Hematopoietic multipotent progenitor cell treated with erythropoietin and hydrocortisone succinate and interleukin-3 and kit ligand, for 8 days (in vitro differentiated cells): ENCODE measurements at regions not wholly inside any gene's neighbourhood (a gene's known extent, or its start where the extent isn't known, plus 50 kb on each side); places are given as distances from the start of the nearest gene placed in this dataset.

Source experiments
- DNase-seq: peaks from one replicate; pipeline ENCODE4 v3.0.0-alpha.2; 2015

DNA sequence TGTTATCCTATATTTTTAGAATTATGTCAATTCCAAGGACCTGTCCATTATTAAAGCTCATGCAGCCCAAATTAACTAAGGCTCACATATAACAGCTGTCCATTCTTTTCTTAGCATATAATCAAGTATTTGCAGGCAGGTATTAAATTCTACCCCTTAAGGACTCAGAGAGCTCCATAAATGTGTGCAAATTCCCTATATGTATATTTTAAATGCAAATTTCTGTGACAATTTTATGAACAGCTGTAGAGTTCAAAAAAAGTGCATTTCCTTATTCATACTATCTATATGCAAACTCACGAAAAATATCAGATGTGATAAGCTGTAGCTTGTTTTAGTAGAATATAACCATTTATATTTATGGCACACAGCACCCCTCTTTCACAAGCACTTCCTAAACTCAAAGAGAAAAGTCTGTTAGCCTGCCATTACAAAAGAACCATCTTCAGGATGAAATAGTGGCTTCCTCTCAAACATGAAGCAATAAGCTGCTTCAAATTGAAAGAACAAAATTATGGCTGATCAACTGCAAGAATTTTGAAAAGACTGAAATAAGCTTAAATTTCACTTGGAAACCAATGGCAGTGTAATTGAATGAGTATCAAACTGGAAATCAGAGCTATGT is 155.0 kb upstream of the REG3G start:
- no peak for DNase-seq

- DNase-seq: no peak
These were observed 152.0 kb upstream of the REG3G start for GRCh38 chr2:78873526-78873925.

DNA sequence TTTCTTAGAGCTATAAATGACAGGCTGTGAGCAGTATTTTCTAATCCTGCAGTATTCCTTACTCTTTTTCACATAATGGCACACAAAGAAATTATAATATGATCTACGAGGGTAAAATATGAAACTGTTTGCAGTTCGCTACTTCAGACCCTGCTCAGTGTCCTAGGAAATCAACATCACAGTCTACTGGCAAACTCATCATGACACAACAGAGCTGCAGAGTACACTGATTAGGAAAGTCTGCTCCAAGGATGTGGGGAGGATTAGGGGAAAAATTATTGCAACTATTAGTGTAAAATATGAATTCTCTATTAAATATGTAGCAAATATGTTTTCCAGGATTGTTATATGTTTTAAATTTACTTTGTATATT is 149.2 kb upstream of the REG3G start:
- DNase-seq: no peak

GRCh38 chr2:78887446-78887845 is 138.1 kb upstream of the REG3G start:
- DNase-seq: no peak

DNA sequence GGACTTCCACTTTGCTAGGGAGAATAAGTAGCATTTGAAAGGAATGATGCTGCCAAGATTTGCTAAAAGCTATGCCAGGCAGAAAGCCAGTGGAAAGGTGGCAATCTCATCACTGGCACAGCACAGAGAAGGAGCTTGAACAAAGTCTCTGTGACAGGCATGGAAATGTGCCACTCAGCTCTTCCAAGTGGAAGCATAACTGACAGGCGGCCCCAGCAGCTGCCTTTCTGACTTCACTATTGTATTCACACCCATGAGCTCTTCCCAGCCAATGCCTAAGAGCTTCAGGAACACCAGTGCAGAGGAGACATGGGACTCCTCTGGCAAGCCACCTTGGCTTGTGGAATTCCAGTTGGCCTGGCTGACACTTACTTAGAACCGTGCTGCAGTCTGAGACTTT is 134.6 kb upstream of the REG3G start:
- DNase-seq: no peak

DNA sequence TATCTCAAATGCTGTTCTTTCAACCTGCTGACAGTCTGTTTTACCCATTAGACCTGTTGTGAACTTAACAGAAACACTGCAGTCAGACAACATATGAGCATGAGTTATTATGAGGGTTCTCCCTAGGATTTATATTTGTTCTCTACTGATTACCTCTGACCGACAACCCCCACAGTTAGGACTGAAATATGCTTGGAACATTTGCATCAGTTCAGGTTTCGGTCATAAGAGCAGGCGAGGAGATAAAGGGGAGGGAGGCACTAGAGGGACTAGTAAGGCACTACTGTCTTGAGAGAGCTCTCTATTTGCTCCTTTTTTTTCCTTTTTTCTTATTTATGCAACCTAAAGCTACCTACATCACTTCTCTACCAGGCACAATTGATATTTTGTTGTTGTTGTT is 133.2 kb upstream of the REG3G start:
- DNase-seq: no peak

GRCh38 chr2:78895022-78895421 is 130.5 kb upstream of the REG3G start:
- DNase-seq: no peak

DNA sequence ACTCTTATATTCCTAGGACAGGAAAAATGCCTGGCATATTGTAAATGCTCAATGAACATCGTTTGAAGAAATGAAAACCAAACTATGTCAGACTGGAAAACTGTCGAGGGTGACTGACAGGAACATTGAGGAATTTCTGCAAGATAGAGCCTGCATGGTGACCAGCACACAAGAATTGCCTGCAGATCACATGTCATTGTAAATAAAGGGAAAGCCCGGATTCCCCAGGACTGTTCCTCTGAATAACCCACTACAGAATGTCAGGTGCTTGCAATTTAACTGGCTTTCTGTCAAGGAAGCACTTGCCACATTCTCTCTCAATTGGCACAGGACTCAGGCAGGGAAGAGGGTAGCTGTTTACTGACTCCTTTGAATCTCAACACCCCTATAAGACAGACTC is 129.0 kb upstream of the REG3G start:
- DNase-seq: no peak

GRCh38 chr2:78907089-78907488 is 118.4 kb upstream of the REG3G start:
- DNase-seq: no peak

- DNase-seq: no peak
These were observed 116.5 kb upstream of the REG3G start for GRCh38 chr2:78908973-78909372.

GRCh38 chr2:78910376-78910775 is 115.1 kb upstream of the REG3G start:
- DNase-seq: no peak

DNA sequence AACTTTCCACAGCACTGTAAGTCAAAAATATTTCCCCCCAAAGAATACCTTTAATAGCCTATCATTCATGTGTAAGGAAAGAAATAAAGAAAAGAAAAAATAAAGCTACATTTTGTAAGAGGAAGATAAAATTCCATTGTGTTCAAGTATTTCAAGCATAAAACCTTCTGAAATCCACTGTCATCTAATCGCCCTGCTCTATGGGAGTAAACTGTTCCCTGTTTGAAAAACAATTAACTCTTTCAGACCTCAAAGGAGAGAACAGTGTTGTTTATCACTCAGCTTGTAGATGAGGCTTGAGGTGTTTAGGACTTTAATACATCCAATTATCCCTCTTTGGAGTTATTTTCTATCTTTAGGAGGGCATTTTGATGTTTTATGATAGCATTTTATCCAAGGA is 112.2 kb upstream of the REG3G start:
- DNase-seq: no peak

GRCh38 chr2:78925258-78925657 is 100.2 kb upstream of the REG3G start:
- DNase-seq: no peak

DNA sequence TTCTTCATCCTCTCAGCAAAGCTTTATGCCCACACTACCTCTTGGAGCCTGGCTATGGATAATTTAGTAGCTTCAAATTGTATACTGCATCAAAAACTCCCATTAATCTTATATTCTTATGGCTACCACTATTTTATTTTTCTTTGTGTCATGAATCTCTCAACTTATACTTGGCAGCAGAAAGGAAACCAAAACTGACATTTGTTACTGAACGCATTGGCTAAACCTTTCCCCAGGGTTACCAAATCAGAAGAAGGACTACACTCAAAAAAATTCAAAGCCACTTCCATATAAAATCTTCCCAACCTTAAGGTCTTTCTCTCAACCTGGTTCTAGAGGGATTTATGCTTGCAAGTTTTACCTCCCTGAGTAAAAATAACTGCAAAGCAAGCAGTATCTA is 97.0 kb upstream of the REG3G start:
- DNase-seq: no peak

DNA sequence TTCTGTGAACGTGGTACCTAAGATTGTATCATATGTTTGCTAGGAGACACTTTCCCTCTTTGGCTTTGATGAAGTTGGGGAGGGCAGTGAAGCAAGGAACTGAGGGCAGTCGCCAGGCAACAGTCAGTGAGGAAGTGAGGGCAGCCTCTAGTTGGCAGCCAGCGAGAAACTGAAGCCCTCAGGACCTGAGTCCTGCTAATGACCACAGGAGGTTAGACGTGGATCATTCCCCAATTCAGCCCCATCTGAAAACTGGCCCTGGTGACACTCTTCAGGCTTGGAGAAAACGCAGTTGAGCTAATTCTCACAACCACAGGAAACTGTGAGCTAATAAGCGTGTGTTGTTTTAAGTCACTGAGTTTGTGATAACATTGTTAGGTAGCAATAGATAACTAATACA is 84.5 kb upstream of the REG3G start:
- no peak for DNase-seq

DNA sequence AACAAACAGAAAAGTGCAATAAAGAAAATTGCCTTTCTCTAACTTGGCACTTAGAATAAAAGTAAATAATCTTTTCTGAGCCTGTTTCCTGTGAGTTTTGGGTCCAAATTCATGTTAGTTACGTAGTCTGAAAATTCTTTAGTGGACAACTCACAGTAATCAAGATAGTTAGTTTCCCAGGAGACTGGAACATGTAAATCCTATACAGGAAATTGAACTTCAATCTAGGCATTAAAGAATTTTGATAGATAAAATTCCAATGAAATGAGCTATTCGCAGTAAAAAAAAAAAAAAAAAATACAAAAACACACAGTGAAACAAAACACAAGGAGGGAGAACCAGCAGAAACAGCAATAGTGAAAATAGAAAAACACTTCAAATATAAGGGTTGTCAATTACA is 83.8 kb upstream of the REG3G start:
- no peak for DNase-seq

- DNase-seq: no peak
These were observed 61.6 kb upstream of the REG3G start for GRCh38 chr2:78963881-78964280.

- no peak for DNase-seq
These were observed 58.2 kb upstream of the REG3G start for GRCh38 chr2:78967294-78967693.

DNA sequence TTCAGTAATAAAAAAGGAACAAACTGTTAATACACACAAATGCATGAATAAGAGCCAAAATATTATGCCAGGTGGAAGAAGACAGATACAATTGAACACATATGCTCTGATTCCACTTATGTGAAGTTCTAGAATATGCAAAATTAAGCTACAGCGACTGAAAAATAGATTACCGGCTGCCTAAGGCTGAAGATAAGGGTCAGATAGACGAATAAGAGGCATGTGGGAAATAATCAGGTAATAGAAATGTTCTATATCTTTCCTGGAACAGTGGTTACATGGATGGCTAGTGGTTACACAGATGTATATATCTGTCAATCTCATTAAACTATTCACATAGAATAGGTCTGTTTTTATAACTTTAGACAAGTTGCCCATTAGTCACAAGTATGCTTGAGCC is 51.9 kb upstream of the REG3G start:
- DNase-seq: no peak
